ENCODE measurements at regions not wholly inside any gene's neighbourhood (a gene's known extent, or its start where the extent isn't known, plus 50 kb on each side); places are given as distances from the start of the nearest gene placed in this dataset.

DNA sequence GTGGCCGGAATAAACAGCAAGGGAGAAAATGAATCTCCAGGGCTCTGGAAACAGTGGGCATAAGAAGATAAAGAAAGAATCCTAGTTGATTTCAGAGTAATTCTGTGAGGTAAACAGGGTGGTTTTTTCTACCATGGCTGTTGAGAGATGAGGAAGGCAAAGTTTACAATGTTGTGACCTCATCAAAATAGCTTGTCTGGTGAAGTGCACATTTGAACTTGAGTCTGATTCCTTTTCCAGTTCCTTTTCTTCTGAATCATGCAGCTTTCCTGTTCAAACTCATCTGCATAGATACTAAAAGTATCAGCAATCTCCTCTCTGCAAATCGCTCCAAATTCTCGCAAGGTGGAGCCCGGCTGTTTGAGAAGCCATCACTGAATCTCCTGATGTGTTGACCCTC lies 161.7 kb downstream of the PLPP3 start:
- DNase-seq: no peak

DNA sequence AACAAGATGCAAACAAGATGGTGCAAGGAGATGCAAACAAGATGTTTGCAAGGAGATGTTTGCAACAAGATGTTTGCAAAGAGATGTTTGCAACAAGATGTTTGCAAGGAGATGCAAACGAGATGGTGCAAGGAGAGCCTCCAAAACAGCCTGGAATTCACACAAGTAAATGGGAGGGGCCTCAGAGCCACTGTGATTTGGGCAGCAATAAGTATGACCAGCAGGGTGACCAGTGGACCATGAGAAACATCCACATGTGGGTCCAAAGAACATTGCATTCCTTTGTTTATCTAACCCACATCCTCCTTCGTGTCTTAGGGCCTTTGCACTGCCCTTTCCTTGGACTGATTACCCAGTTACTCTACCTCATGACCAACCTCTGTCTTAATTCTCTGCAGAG lies 162.9 kb downstream of the PLPP3 start:
- DNase-seq: no peak

DNA sequence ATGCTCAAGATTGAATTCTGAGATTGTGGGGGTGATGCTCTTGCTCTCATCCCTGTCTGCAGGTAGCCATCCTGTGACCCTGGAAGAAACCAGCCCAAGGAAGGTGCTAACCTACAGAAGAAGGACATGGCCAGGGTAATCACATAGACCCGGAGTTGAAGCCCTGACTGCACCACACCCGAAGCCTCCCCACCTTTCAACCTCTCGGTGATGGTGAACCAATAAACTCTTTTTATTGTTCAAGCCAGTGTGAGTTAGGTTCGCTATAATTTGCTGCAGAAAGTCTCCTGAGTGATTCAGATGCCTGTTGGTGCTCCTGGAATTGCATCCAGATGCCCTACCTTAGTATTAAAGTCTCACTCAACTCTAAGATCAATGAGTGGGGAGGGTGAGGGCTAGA lies 163.6 kb downstream of the PLPP3 start:
- DNase-seq: no peak

DNA sequence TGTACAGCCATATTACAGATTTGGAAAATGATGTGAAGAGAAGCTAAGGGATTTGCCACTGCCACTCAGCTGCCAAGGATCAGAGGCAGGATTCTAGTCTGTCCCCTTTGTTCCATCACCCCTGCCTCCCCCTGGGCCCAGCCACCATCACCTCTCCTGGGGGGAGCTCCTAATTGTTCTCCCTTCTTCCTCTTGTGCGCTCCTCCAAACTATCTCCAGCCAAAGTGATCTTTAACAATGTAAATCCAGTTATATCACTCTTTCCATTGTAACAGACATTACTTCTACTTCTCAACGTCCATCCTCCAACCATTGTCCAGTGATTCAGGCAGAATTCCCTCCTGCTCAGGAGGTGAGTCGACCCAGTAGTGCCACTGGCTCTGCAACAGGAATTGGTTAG lies 164.1 kb downstream of the PLPP3 start:
- no peak for DNase-seq

DNA sequence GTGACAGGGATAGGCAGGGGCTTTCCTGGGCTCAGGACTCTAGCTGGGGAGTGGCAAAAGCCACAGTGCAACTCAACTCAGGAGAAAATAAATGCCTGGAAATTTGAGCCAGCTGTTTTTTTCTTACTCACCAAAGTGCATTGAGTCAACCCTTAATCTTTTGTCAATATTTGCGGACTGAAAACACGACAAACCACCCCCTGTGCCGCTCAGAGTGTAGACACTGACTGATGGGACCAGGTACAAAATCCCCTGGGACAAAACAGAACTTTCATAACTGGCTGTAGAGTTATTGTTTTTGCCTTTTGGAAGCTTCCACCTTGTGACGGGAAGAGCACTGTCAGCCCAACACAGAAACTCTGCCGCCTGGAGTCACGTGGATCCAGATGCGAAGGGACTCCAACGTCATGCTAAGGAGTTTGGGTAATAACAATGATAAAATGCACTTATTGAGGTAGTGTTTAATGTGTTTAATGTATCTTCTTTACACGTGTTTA lies 164.6 kb downstream of the PLPP3 start:
- no peak for DNase-seq

DNA sequence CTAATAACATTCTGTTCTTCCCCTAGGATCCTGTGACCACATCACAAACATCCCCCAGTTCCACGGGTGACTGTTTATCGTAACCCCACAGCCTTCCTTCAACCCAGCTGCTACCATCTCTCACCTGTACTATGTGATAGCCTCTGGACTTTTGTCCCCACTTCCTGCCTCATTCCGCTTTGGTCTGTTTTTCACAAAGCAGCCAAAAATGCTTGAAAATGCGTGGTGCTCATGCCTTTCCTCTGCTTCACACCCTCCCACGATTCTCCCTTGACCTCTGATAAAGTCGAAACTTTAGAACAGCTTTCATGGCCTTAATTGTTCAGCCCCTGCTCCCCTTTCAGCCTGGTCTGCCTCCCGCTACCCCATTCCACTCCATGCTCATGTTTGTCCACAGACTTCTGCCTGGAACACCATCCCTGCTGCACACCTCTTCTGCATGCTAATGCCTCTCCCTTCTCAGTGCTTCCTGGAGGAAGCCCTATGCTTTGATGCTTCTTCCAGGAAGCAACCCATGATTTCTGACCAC lies 165.6 kb downstream of the PLPP3 start:
- DNase-seq: no peak

DNA sequence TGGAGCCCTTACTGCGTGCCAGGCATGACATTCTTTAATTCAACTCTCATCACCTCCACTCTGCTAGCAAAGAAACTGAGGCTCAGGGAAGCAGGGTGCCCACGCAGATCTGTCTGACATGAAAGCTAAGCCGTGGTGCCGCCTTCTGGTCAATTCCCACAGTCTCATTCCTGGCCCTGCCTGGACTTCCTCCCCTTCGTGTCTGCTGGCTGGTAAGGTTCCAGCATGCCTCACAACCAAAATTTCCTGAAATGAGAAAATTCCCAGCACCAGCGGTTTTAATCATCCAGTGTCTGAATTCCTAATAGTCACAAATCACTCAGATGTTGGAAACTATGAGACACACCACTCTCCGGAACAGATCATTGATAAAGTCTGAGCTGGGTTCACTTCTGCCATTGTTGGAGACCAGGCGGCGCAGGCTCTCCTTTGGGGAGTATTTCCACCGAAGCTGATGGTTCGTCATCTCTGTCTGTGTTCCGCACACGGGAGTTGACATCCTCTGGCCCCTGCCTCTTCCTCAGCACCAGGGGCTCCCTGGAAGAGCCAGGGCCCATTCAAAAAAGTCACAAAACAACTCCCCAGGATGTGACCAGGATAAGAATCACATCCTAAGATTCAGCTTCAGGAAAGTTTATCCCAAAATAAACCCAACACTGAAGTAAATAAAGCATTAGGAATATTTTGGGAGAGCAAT lies 167.7 kb downstream of the PLPP3 start:
- no peak for DNase-seq

DNA sequence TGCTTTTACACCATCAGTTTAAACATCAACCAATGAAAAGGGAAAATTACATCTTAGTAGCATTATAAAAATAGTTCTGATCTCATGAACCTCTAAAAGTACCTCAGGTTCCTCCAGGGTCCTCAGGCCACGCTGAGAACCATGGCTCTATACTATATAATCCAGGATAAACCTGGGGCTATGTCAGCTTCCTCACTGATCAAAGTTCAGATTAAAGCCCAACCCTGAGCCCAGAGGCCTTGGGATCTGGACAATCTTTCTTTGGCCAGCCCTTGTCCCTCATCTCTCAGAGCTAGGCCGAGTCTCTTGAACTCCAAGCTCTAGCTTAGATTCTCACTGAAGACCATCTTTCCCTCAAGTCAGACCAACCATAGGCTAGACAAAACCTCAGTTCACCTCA lies 168.3 kb downstream of the PLPP3 start:
- DNase-seq: no peak

DNA sequence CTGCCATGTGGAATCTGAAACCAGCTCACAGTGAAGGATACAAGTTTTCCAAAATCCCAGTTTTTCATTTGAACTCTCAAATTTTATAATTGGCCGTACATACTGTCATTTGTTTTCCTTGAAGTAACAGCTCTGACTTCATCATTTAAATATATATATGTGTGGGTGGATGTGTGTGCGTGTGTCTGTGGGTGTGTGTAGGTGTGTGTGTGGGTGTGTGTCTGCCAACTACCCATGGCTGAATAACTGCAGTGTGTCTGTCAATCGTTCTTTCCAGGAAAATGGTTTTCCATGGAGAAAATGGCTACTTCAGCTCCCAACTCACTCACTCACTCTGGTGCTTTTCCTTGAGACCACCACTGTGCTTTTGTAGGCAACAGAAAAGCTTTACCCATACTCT lies 169.0 kb downstream of the PLPP3 start:
- no peak for DNase-seq

DNA sequence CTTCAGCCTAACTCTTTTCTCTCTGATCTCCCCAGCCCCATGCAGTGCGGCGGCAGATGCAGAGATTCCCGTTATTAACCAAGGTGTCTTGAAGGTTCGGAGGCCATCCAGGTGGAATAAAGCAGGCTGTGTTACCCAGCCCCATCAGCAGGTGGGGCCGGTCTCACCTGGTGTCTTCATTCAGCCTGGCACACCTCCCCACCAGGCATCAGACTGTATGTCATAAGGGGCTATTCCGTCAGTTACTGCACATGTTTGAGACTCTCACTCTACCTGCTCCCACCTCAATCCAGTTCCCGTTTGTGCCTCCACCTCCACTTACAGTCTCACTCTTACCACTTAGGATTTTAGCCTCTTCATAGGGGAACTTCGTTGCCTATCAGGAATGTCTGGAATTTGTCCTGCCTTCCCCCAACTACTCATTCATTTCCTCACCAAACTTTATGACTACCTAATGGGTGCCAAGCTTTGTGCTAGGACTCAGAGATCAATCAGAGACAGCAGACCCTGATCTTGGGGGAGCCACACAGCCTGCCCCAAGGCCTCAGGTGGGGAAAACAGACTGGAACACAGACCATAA lies 170.2 kb downstream of the PLPP3 start:
- no peak for DNase-seq

DNA sequence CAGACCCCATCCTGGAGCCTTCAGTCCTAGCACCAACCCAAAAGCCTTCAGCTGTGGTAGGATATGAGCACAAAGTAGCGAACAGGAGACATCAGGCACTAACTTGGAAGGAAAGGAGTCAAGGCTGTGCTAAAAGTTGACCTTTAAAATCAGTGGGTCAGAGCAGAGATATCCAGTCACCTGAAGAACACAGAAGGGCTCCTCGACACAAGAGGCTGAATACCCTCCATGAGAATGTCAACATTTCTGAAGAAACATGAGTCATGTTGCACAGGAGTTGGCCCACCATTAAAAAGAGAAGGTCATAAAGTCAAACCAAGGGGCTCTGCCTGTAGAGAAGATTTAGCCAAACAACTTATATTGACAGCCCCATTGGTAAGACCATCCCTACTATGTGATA lies 172.5 kb downstream of the PLPP3 start:
- no peak for DNase-seq

DNA sequence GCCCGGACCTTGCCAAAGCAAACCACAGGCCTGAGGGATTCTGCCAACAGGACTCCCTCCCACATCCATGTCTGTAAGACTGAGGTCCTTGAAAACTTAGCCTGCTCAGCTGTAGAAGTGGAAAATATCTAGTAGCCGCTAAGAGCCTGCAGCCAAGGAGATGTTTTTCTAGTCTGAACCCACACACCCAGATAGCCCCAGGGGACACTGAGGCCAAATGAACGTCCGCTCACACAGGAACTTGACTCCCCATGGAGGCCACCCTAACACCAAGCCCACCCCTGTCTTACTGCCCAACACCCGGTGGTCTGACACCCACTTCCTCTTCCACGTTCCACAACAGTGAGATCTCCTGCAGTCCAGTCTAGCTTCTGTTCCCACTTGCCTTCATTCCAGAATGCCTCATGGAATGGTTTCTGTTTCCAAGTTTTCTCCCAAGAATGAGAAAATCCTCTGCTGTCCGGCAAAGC lies 174.8 kb downstream of the PLPP3 start:
- DNase-seq: no peak

DNA sequence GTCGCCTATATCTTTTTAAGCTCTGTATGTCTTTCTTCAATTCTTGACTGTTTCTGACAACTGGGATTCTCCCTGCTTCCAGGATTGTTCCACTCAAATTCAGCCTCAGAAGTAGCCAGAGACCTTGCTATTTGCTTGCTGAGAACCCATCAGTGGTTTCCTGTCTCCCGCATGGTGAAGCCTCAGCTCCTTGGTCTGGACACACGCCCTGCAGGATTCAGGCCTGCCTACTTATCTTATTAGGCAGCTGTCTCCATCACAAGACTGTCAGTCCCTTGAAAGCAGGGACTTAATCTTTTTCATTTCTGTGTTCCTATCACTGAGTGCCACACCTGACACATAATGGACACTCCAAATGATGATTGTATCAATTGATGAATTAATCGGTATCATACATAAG lies 175.3 kb downstream of the PLPP3 start:
- DNase-seq: no peak

DNA sequence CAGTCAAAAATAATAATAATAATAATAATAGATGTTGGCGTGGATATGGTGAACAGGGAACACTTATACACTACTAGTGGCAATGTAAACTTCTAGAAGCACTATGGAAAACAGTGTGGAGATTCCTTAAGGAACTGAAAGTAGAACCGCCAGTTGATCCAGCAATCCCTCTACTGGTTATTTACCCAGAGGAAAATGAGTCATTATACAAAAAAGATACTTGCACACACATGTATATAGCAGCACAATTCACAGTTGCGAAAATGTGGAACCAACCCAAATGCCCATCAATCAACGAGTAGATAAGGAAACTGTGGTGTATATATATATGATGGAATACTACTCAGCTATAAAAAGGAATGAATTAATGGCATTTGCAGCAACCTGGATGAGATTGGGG lies 176.0 kb downstream of the PLPP3 start:
- no peak for DNase-seq

DNA sequence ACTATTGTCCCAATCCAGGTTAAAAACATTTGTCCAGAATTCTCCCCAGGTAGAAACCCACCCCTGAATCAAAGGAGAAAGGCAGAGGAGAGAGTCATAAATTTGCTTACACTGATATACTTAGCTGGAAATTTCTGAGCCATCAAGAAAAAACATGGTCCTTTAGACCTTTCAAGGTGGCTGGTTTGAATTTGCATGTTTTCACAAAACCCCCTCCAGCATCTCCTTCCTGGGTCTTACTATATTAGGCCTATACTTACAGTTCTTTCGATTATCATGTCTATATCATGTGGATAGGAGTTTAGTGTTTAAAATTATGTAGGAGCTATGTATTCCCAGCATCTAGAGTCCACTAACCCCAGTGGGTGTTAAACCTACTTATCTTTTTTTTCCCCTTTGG lies 178.2 kb downstream of the PLPP3 start:
- DNase-seq: no peak

DNA sequence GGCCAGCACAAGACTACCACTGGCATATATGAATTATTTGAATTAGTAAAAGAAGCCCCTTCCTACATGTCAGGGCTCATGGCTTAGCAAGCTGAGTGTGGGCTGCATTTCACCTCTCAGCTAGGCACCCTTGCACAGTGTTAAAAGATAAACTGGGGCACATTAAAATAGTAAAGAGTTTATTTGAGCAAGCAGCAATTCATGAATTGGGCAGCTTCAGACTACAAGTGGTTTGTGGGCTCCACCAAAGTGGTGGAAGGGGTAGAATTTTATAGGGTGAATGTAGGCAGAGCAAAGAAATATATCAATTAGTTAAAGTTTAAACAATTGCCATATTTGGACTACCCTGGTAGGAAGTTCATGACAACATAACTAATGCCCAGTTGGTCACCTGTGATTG lies 178.8 kb downstream of the PLPP3 start:
- DNase-seq: no peak

DNA sequence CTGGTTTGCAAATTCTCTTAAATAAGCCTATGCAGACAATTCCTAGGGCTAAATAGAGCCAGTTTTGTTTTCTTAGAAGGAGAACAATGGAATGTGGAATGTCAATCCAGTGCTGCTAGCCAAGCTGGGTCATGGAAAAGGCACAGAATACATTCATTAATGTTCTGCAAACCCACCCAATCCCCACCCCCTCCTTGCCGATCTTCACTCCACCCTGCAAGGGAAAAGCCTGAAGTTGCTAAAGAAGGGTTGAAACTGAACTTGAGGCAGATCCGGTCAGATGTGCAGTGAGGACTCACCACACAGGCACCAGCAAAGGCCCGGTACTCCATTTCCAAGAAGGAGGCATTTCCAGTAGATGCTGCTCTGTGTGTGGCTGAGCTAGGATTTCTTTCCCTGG lies 179.6 kb downstream of the PLPP3 start:
- DNase-seq: no peak

DNA sequence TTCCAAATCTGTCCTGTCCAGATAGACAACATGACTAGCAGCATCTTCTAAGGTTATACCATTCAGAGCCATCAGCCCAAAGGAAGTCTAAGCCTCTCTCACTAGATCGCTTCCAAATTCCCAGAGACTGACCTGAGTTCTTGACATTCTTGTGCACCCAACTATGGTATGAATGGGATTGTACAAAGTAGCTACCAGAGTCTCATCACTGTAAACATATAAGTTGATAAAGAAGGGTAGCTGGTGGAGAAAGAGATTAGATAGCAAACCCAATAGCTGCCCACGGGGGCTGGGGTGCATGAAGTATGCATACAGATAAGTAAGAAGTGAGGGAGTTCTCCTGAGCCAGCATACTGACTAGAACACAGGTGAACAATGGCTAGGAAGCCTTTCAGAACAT lies 180.0 kb downstream of the PLPP3 start:
- DNase-seq: no peak

DNA sequence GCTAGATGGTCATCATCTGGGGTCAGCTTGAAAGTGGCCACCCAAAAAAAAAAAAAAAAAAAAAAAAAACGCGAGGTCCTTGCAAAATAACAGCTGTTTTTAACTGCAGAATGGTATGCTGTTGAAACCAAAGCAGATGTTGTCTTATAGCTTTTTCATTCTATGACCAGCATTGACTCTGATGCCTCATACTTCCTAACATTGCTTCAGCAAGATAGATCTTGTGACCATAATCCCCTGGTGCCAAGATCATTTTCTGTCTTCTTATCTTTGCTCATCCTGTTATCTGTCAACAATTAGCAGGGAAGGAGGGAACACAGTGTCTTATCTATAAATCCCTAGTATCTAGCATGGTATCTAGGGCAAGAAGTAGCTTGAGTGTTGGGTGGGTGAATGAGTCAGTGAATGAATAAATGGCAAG lies 181.5 kb downstream of the PLPP3 start:
- DNase-seq: no peak

DNA sequence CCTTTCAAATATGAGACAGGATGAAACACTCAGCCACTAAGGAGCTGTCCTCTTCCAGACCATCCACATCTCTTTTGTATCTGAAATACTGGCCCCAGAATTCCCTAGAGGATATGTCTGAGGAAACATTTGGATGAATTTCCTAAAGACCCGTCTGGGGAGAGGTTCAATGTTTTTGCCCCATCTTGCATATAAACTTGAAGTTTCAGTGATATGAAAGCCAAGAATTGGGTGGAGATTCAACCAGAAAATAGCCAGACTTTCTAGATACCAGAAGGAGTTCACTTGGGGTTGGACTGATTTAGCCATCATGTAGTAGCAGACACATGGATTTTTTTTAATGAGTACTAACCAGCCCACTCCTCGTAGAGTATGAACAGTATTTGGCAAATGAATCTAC lies 182.0 kb downstream of the PLPP3 start:
- DNase-seq: no peak

DNA sequence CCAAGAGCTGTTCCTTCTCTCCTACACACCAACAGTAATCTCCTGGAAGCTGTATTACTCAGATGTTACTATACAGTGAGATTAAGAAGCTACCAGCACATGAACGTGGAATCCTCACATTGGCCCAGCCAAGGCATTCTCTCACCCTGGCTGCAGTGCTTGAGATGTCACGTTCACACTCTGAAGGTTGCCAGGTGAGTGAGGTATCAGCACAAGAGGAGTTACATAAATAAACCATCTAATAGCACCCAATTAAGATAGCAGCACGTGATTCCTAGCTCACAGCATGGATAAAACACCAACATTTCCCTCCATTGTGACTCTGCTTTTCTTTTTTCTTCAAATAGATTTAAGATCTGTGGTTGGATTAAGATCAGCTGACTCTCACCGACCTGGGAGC lies 182.8 kb downstream of the PLPP3 start:
- no peak for DNase-seq

DNA sequence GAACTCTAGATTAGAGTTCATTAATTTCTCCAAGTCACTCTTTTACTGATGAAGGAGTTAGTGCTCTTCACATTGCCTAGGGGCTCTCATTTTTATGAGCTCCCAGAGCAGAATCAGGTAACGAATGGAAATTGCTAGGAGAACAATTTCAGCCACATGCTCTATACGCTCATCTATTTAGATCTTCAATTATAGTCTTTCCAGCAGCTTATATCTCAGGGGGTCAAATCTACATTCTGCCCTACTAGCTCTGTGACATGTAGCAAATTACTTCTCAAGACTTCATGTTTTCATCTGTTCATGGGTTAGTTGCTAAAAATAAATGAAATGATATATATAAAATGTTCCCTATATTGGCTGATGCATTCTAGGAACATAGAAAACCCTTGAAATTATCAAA lies 183.6 kb downstream of the PLPP3 start:
- no peak for DNase-seq

DNA sequence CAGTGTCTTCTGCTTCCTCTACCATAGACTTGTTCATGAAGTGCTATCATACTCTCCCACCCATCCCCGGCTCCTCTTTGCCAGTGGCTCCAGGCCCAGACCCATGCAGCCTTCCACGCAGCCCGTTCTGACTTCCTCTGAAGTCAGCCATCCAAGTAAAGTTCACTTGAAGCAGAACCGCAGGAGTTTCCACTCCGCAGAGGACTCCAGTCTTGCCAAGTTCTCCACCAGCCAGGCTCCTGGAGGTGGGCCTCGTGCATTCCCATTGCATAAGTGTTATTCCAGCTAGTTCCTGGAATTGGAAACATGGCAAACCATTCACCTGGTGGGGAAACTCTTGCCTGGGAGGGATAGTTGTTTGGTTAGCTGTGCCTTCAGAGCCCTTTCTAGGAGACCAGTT lies 185.1 kb downstream of the PLPP3 start:
- DNase-seq: no peak

DNA sequence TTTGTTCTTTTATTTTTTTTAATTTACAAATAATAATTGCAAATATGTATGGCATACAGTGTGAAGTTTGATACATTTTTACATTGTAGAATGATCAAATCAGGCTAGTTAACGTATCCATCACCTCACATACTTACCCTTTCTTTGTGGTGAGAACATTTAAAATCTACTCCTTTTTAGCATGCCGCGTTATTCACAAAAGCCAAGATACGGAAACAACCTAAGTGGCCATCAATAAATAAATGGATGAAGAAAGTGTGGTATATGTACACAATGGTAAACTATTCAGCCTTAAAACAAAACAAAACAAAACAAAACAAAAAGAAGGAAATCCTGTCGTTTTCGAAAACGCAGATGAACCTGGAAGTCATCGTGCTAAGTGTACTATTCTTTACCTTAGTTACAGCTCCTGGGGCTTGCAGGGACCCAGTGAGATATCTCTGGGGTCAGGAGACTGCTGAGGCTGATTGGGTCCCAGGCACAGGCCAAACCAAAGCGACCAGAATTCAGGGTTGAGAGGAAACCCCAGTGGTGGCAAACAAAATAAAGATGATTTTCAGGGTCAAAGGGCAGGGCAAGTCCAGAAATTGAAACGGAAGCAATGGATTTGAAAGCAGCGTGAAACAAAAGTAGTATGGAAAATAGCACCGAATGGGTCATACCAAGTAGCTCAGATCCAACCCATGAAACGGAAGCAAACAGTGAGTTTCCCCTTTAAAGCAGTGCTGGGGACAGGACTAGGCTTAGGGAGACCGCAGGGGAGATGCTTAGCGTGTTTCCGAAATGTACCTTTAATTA lies 188.2 kb downstream of the PLPP3 start:
- no peak for DNase-seq

All from effector CD8-positive, alpha-beta T cell (primary cell).